ENCODE measurements at regions not wholly inside any gene's neighbourhood (a gene's known extent, or its start where the extent isn't known, plus 50 kb on each side); places are given as distances from the start of the nearest gene placed in this dataset.
A peak's percentile ranks its signal among the peaks of the same experiment; 100 is the strongest.

GRCh38 chr13:107203146-107203847 is 635.4 kb upstream of the ARGLU1 start:
- WGBS, 2 experiments (ENCODE audit: insufficient coverage in 2 of 2), result 74 to 90% methylated on average over 7 to 11 of the region's 11 CpGs
- H3K36me3 ChIP-seq (ENCODE audit: control insufficient read depth, insufficient read depth, low read length), result no peaks in the 10 kb centered on the region
- H3K4me1 ChIP-seq (ENCODE audit: control insufficient read depth, insufficient read depth, low read length, poor library complexity, severe bottlenecking), result peaks cover 12% of the 10 kb centered on the region
- no peak overlapping the region for H3K4me3 ChIP-seq (ENCODE audit: extremely low read depth, insufficient read depth, low read length, poor library complexity, severe bottlenecking)
- H3K9me3 ChIP-seq (ENCODE audit: control insufficient read depth, low read length), result no peaks in the 10 kb centered on the region
- peak overlapping the region; percentile 74 for H3K27ac ChIP-seq (ENCODE audit: low read depth, low read length, severe bottlenecking)

DNA sequence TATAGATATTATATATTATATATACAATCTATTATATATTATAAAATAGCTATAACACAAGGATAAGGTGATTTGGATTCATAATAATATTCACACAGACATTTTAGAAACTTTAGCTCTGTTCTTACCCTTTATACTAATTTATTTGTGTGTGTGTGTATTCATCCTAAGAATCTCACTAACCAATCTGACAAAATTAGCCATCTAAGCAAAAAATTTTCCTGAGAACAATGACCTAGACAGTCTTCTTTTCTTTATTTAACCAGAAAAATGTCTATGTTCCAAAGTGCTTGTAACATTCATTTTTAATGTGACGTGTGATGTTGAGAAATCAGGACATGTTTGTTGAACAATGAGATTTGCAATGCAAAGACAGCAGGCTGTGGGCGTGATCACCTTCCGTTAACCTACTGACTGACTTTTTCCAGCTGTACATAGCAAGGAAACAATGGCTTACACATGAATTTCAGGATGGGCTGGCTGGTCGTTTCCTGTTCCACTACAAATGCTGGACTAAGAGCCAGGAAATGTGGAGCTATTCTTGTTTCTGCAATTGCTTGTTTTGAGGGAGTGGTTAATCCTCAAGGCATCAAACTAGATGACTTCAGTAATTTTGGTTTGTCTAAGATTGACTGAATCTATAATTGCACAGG is 634.6 kb upstream of the ARGLU1 start:
- Histone ChIP-seq H3K4me1 (ENCODE audit: control insufficient read depth, insufficient read depth, low read length, poor library complexity, severe bottlenecking) (peaks cover 15% of the 10 kb centered on the region), H3K9me3 (ENCODE audit: control insufficient read depth, low read length) (no peaks in the 10 kb centered on the region), H3K27ac (ENCODE audit: low read depth, low read length, severe bottlenecking) (peak overlapping the region; percentile 74), H3K36me3 (ENCODE audit: control insufficient read depth, insufficient read depth, low read length) (no peaks in the 10 kb centered on the region), H3K4me3 (ENCODE audit: extremely low read depth, insufficient read depth, low read length, poor library complexity, severe bottlenecking) (no peak overlapping the region)
- 83 to 94% methylated on average over 3 of the region's 4 CpGs for WGBS, 2 experiments (ENCODE audit: insufficient coverage in 2 of 2)

DNA sequence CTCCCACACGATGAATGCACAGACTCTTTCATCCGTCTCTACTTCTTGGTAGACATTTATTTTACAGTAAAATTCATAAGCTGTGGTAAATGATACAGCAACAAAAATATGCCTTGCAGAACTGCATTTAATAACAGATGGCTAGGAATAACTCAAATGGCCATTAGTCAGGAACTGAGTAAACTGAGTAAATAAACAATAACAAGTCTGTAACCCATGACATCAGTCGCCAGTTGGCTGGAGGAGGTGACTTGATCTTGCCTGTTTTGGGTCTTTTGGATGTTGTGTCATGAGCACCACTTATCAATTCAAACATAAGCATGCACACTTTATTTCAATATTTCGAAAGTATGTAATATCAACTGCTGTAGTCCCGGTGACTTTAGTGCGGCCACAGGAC is 632.6 kb upstream of the ARGLU1 start:
- H3K4me3 ChIP-seq (ENCODE audit: extremely low read depth, insufficient read depth, low read length, poor library complexity, severe bottlenecking), result no peak overlapping the region
- H3K27ac ChIP-seq (ENCODE audit: low read depth, low read length, severe bottlenecking), result no peak overlapping the region
- WGBS, 2 experiments (ENCODE audit: insufficient coverage in 2 of 2), result 93 to 98% methylated on average over 3 to 4 of the region's 6 CpGs
- H3K36me3 ChIP-seq (ENCODE audit: control insufficient read depth, insufficient read depth, low read length), result no peaks in the 10 kb centered on the region
- no peaks in the 10 kb centered on the region for H3K9me3 ChIP-seq (ENCODE audit: control insufficient read depth, low read length)
- H3K4me1 ChIP-seq (ENCODE audit: control insufficient read depth, insufficient read depth, low read length, poor library complexity, severe bottlenecking), result peaks cover 15% of the 10 kb centered on the region

- Histone ChIP-seq H3K27ac (ENCODE audit: low read depth, low read length, severe bottlenecking) (no peak overlapping the region), H3K36me3 (ENCODE audit: control insufficient read depth, insufficient read depth, low read length) (no peaks in the 10 kb centered on the region), H3K4me3 (ENCODE audit: extremely low read depth, insufficient read depth, low read length, poor library complexity, severe bottlenecking) (no peak overlapping the region), H3K9me3 (ENCODE audit: control insufficient read depth, low read length) (peaks cover 6% of the 10 kb centered on the region), H3K4me1 (ENCODE audit: control insufficient read depth, insufficient read depth, low read length, poor library complexity, severe bottlenecking) (peaks cover 5% of the 10 kb centered on the region)
- WGBS, 2 experiments (ENCODE audit: insufficient coverage in 2 of 2), result 65 to 79% methylated on average over 3 to 7 of the region's 7 CpGs
These were observed 624.4 kb upstream of the ARGLU1 start for GRCh38 chr13:107192289-107192688.

GRCh38 chr13:107190065-107190464 is 622.1 kb upstream of the ARGLU1 start:
- 100% methylated on average over 1 of the region's 1 CpG; no CpG with 5 or more reads in 1 of the 2 experiments for WGBS, 2 experiments (ENCODE audit: insufficient coverage in 2 of 2)
- H3K36me3 ChIP-seq (ENCODE audit: control insufficient read depth, insufficient read depth, low read length), result no peaks in the 10 kb centered on the region
- peaks cover 6% of the 10 kb centered on the region for H3K9me3 ChIP-seq (ENCODE audit: control insufficient read depth, low read length)
- H3K4me3 ChIP-seq (ENCODE audit: extremely low read depth, insufficient read depth, low read length, poor library complexity, severe bottlenecking), result no peak overlapping the region
- peaks cover 16% of the 10 kb centered on the region for H3K4me1 ChIP-seq (ENCODE audit: control insufficient read depth, insufficient read depth, low read length, poor library complexity, severe bottlenecking)
- no peak overlapping the region for H3K27ac ChIP-seq (ENCODE audit: low read depth, low read length, severe bottlenecking)

GRCh38 chr13:107185889-107186288 is 618.0 kb upstream of the ARGLU1 start:
- Histone ChIP-seq H3K4me1 (ENCODE audit: control insufficient read depth, insufficient read depth, low read length, poor library complexity, severe bottlenecking) (peaks cover 14% of the 10 kb centered on the region), H3K9me3 (ENCODE audit: control insufficient read depth, low read length) (no peaks in the 10 kb centered on the region), H3K4me3 (ENCODE audit: extremely low read depth, insufficient read depth, low read length, poor library complexity, severe bottlenecking) (no peak overlapping the region), H3K27ac (ENCODE audit: low read depth, low read length, severe bottlenecking) (no peak overlapping the region), H3K36me3 (ENCODE audit: control insufficient read depth, insufficient read depth, low read length) (no peaks in the 10 kb centered on the region)
- 100% methylated on average over 1 of the region's 4 CpGs; no CpG with 5 or more reads in 1 of the 2 experiments for WGBS, 2 experiments (ENCODE audit: insufficient coverage in 2 of 2)

DNA sequence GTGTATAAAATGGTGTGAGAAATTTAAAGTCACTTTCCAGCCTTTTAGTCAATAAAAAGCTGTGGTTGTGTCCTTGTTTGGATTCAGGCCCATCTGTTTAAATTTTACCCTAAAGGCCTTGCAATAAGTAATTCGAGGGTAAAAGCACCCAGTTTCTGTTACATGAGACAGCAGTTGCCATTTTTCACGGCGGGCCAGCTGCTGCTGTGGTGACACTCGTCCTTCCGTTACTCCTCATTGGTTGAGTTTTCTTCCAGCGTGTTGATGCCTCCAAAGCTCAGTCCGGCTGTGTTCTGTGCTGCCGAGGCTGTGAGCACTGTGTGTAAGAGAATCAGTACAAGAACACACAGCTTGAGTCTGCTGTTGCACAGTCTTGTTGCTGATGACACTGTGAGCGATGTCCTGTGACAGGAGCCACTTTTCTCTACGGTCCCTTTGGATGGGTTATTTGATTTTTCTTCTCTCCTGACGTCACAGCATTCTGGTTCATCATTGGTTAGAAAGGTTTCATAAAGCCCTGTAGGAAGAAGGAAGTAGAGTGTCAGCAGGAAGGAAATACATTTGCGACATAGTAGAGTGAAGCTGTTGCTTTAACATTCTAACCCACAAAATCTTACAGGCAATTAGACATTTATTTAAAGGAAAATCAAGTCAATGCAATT is 602.5 kb upstream of the ARGLU1 start:
- WGBS, 2 experiments (ENCODE audit: insufficient coverage in 2 of 2), result 90 to 94% methylated on average over 8 to 9 of the region's 12 CpGs
- Histone ChIP-seq H3K4me3 (ENCODE audit: extremely low read depth, insufficient read depth, low read length, poor library complexity, severe bottlenecking) (no peak overlapping the region), H3K4me1 (ENCODE audit: control insufficient read depth, insufficient read depth, low read length, poor library complexity, severe bottlenecking) (no peaks in the 10 kb centered on the region), H3K27ac (ENCODE audit: low read depth, low read length, severe bottlenecking) (no peak overlapping the region), H3K36me3 (ENCODE audit: control insufficient read depth, insufficient read depth, low read length) (no peaks in the 10 kb centered on the region), H3K9me3 (ENCODE audit: control insufficient read depth, low read length) (no peaks in the 10 kb centered on the region)

DNA sequence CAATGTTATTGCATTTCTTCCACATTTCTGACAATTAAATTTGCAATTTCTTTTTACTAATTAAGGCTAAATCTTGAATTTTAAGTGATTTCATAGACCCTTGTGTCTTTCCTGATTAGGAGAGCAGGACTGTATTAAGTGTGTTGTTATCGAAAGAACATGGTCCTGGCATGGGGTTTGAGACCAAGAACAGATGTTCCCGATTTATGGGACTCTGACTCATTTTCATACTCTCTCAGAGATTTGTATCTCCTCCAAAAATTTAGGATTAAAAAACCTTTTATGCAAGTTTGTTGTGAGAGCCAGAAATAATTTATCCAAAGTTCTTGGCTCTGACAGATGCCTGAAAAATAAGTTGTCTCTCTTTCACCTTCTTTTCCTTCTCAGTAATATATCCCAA is 589.3 kb upstream of the ARGLU1 start:
- H3K27ac ChIP-seq (ENCODE audit: low read depth, low read length, severe bottlenecking), result no peak overlapping the region
- no peak overlapping the region for H3K4me3 ChIP-seq (ENCODE audit: extremely low read depth, insufficient read depth, low read length, poor library complexity, severe bottlenecking)
- no peaks in the 10 kb centered on the region for H3K36me3 ChIP-seq (ENCODE audit: control insufficient read depth, insufficient read depth, low read length)
- H3K4me1 ChIP-seq (ENCODE audit: control insufficient read depth, insufficient read depth, low read length, poor library complexity, severe bottlenecking), result no peaks in the 10 kb centered on the region
- WGBS, 2 experiments (ENCODE audit: insufficient coverage in 2 of 2), result 100% methylated on average over 1 of the region's 2 CpGs; no CpG with 5 or more reads in 1 of the 2 experiments
- no peaks in the 10 kb centered on the region for H3K9me3 ChIP-seq (ENCODE audit: control insufficient read depth, low read length)

DNA sequence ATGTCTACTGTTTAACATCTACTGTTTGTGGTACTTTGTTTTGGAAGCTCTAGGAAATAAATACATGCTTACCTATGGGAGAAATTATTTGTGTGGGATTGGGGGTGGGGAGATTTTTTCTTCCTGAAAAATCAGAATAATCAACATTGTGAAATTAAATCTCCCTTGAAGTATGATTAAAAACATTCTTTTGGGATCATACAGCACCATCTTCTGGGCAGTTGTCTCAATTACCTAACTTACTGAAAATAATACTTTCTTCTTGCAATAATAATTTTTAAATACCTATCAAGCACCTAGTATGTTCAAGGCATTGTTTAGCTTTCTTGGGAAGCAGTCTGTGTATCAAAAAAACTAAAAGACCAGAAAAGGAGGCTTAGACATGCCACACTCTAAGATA is 576.5 kb upstream of the ARGLU1 start:
- Histone ChIP-seq H3K36me3 (ENCODE audit: control insufficient read depth, insufficient read depth, low read length) (no peaks in the 10 kb centered on the region), H3K4me3 (ENCODE audit: extremely low read depth, insufficient read depth, low read length, poor library complexity, severe bottlenecking) (no peak overlapping the region), H3K4me1 (ENCODE audit: control insufficient read depth, insufficient read depth, low read length, poor library complexity, severe bottlenecking) (no peaks in the 10 kb centered on the region), H3K9me3 (ENCODE audit: control insufficient read depth, low read length) (no peaks in the 10 kb centered on the region), H3K27ac (ENCODE audit: low read depth, low read length, severe bottlenecking) (no peak overlapping the region)

DNA sequence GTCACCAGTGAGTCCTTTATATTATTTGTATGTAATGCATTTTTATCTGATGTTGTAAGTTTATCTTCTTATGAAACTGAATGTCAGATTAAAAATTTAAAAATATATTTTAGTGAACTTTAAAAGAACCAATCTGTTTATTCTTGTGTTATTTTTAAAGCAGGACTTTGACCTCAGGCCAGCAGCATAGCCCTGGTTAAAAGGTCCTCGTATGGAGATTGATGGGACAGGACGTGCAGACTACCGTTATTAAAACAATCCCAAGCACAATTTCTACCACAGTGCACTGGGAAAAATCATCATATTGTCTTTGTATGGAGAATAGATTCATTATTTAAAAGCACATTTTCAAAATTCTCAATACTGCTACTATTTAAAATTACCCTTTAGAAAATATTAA is 573.8 kb upstream of the ARGLU1 start:
- H3K4me1 ChIP-seq (ENCODE audit: control insufficient read depth, insufficient read depth, low read length, poor library complexity, severe bottlenecking), result no peaks in the 10 kb centered on the region
- no peaks in the 10 kb centered on the region for H3K36me3 ChIP-seq (ENCODE audit: control insufficient read depth, insufficient read depth, low read length)
- WGBS, 2 experiments (ENCODE audit: insufficient coverage in 2 of 2), result no CpG with 5 or more reads among the region's 3 CpGs
- H3K9me3 ChIP-seq (ENCODE audit: control insufficient read depth, low read length), result no peaks in the 10 kb centered on the region
- no peak overlapping the region for H3K4me3 ChIP-seq (ENCODE audit: extremely low read depth, insufficient read depth, low read length, poor library complexity, severe bottlenecking)
- H3K27ac ChIP-seq (ENCODE audit: low read depth, low read length, severe bottlenecking), result no peak overlapping the region

GRCh38 chr13:107139006-107139405 is 571.1 kb upstream of the ARGLU1 start:
- Histone ChIP-seq H3K4me3 (ENCODE audit: extremely low read depth, insufficient read depth, low read length, poor library complexity, severe bottlenecking) (no peak overlapping the region), H3K4me1 (ENCODE audit: control insufficient read depth, insufficient read depth, low read length, poor library complexity, severe bottlenecking) (no peaks in the 10 kb centered on the region), H3K9me3 (ENCODE audit: control insufficient read depth, low read length) (no peaks in the 10 kb centered on the region), H3K27ac (ENCODE audit: low read depth, low read length, severe bottlenecking) (no peak overlapping the region), H3K36me3 (ENCODE audit: control insufficient read depth, insufficient read depth, low read length) (no peaks in the 10 kb centered on the region)
- 82 to 100% methylated on average over 1 of the region's 1 CpG for WGBS, 2 experiments (ENCODE audit: insufficient coverage in 2 of 2)

Measured in mesodermal cell (in vitro differentiated cells).